ENCODE measurements at regions not wholly inside any gene's neighbourhood (a gene's known extent, or its start where the extent isn't known, plus 50 kb on each side); places are given as distances from the start of the nearest gene placed in this dataset.

DNA sequence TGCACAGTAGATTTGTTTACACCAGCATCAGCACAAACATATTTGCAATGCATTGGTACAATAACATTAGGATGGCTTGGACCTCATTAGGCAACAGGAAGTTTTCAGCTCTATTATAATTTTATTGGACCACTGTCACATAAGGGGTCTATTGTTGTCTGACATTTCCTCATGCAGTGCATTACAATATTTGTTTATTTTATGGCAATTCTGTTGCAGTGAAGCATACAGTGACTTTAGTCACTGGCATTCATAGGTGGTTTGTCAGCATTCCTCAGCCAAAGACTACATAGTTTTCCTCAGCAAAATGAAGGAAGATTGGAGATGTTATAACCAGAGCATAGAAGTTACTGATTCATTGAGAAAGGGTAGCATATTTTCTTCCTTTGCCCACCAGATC is 1732.9 kb downstream of the PCDH9 start:
- TF ChIP-seq POLR2AphosphoS5 (IDR thresholded peaks at IDR 0.05; ENCODE audit: borderline replicate concordance, low read depth, low read length) (no peak), EZH2 (IDR thresholded peaks at IDR 0.05) (no peak), FOXP2 (optimal IDR thresholded peaks at IDR 0.05; ENCODE audit: control extremely low read depth, extremely low read length, insufficient read depth) (no peak)
